ENCODE measurements at regions not wholly inside any gene's neighbourhood (a gene's known extent, or its start where the extent isn't known, plus 50 kb on each side); places are given as distances from the start of the nearest gene placed in this dataset.

GRCh38 chr4:59655996-59656395 is 1544.1 kb upstream of the ADGRL3 start:
- no peak overlapping the region for H3K4me2 ChIP-seq (ENCODE audit: insufficient read depth, low read length)
- dilution Hi-C loops (cut with MboI; ENCODE audit: extremely low pct_ligation_motif_present, low sequenced_read_pairs) = no loop called here
- H2AFZ ChIP-seq (ENCODE audit: low read depth, low read length) = no peak overlapping the region
- no peaks in the 10 kb centered on the region for H3K36me3 ChIP-seq (ENCODE audit: control insufficient read depth in 2 of 2, extremely low read depth in 1 of 2, insufficient read depth in 2 of 2, low read length in 2 of 2)
- ChIA-PET POLR2A (no interaction called here), CTCF (no interaction called here)
- DNase-seq (ENCODE audit: low read depth, low spot score) = no peak
- no peak overlapping the region for H3K4me3 ChIP-seq (replicated peaks in 1 of 3; ENCODE audit: insufficient read depth in 1 of 3, low read depth in 1 of 3, low read length in 3 of 3)
- peaks cover 1% of the 10 kb centered on the region for H3K9me3 ChIP-seq (replicated peaks; ENCODE audit: control insufficient read depth, insufficient read depth, low read length)
- TF ChIP-seq CTCF (IDR thresholded peaks at IDR 0.05; ENCODE audit: extremely low read depth in 1 of 2, insufficient read depth in 1 of 2, low read depth in 1 of 2, low read length in 2 of 2) = no peak
- no peak for TF ChIP-seq MYC (IDR thresholded peaks at IDR 0.05; ENCODE audit: low read depth, low read length)
- TF ChIP-seq JUN (IDR thresholded peaks at IDR 0.05; ENCODE audit: borderline replicate concordance, insufficient read depth, insufficient read length, low read depth) = no peak
- no peak for TF ChIP-seq EZH2 (IDR thresholded peaks at IDR 0.05; ENCODE audit: borderline replicate concordance, low read depth, low read length, severe bottlenecking)
- TF ChIP-seq MAX (IDR thresholded peaks at IDR 0.05; ENCODE audit: insufficient read depth, insufficient read length) = no peak
- TF ChIP-seq POLR2A (IDR thresholded peaks at IDR 0.05; ENCODE audit: low read depth, low read length) = no peak
- no peak for TF ChIP-seq GATA2 (IDR thresholded peaks at IDR 0.05; ENCODE audit: insufficient read depth, insufficient read length, low read depth, low read length)
- no peak for TF ChIP-seq POLR2AphosphoS5 (IDR thresholded peaks at IDR 0.05; ENCODE audit: insufficient read depth, low read depth, low read length)
- TF ChIP-seq FOS (IDR thresholded peaks at IDR 0.05; ENCODE audit: borderline replicate concordance, insufficient read depth, low read length) = no peak
- no peaks in the 10 kb centered on the region for H4K20me1 ChIP-seq (replicated peaks; ENCODE audit: control insufficient read depth, extremely low read depth, insufficient read depth, low read length)
- H3K9ac ChIP-seq (replicated peaks; ENCODE audit: extremely low read depth, insufficient read depth, low read length) = no peak overlapping the region
- no peak for FAIRE-seq
- H3K79me2 ChIP-seq (ENCODE audit: control insufficient read depth, insufficient read depth, low read length) = no peaks in the 10 kb centered on the region
- no peak overlapping the region for H3K27ac ChIP-seq (ENCODE audit: insufficient read depth, low read depth, low read length)
- intact Hi-C loops (cut with micrococcal nuclease) = no loop called here
- H3K27me3 ChIP-seq (ENCODE audit: control insufficient read depth in 2 of 2, insufficient read depth in 2 of 2, low read length in 2 of 2) = no peaks in the 10 kb centered on the region
- no TSS peak for BruUV-seq (replicated peaks)
- no peaks in the 10 kb centered on the region for H3K9me1 ChIP-seq (replicated peaks; ENCODE audit: control insufficient read depth, extremely low read depth, insufficient read depth, low read length)
- H3K4me1 ChIP-seq (ENCODE audit: control insufficient read depth, extremely low read depth, insufficient read depth, low read length) = no peaks in the 10 kb centered on the region
